GM21825 (cell line): ENCODE measurements at regions not wholly inside any gene's neighbourhood (a gene's known extent, or its start where the extent isn't known, plus 50 kb on each side); places are given as distances from the start of the nearest gene placed in this dataset.

Experiments
- ATAC-seq: cut with Tn5 transposase; IDR thresholded peaks from one replicate; pipeline ENCODE4 v1.9.1; 2021; ENCODE audit warnings: mild to moderate bottlenecking, moderate library complexity; ENCODE audit not compliant: unreplicated experiment

GRCh38 chr5:145222622-145223021, 612.5 kb downstream of the PRELID2 start:
- ATAC-seq, result no peak

GRCh38 chr5:145221416-145221815, 613.7 kb downstream of the PRELID2 start:
- ATAC-seq, result no peak

DNA sequence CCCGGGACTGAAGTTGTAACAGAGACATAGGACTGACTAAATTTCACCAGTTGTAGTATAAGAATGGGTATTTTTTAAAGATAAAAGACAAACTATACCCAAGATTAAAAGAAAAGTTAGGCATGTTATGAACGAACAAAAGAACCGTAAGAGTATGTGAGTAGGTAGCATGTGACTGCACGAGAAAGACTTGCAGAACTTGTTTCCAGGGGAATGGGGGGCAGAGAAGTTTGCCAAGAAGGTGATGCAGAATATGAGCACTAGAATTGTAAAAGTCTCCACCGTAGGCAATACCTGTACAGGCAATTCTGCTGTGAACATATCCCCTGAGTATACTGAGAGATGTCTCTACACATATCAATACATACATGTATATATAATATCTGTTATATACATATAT, 614.7 kb downstream of the PRELID2 start:
- no peak for ATAC-seq

GRCh38 chr5:145218982-145219381, 616.2 kb downstream of the PRELID2 start:
- ATAC-seq, result no peak

DNA sequence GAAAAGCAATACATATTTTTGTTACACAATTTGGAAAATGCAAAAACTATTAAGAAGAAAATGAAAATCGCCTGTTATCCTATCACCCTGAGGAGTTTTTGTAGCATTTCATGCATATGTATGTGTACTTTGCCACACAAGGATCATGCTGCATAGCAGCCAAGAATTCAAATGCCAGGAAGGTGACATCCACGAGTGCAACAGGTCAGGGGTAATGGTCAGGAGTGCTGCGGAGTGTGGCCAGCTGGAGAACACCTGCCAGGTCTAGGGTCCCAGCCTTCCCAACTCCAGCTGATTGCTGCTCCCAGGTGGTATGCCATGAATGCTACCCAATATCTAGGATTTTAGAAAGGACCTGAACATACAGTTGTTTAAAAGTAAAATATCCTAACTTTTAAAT, 617.1 kb downstream of the PRELID2 start:
- ATAC-seq, result no peak

- ATAC-seq, result no peak
Observed at GRCh38 chr5:145210020-145210419, 625.1 kb downstream of the PRELID2 start.

- no peak for ATAC-seq
Observed at GRCh38 chr5:145205546-145205945, 629.6 kb downstream of the PRELID2 start.

DNA sequence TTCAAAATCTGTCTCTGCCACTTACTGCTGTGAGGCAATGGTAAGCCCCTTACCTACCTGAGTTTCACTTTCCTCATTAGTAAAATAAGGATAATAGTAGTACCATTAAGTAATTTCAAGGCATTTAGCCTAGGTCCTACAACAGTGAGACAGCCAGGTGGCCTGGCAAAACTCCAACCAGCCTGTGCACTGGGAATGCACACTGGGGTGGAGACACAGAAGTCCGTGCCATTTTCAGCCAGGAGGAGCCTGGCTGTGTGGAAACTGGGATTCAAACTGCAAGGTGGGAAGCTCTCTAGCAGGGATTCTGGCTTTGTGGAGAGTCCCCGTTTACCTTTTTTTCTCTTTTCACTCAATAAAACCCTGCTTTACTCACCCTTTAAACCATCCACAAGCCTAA, 630.4 kb downstream of the PRELID2 start:
- ATAC-seq, result no peak

DNA sequence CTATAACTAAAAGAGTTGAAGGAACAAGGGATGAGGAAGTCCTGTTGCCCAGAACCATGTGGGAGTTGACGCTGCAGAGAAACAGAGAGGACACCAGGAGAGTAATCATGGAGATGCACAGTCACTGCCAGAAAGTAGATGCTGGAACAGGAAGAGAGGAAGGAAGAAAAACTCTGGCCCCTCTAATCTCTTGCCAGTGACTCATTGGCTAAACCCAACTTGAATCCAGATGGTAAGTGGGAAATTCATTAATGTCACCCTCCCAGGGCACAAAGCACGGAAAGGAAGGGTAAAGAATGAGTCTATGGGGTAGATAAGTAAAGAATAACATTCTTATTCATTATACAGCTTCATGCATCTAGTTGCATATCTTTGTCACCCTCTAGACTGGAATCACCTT, 631.9 kb downstream of the PRELID2 start:
- no peak for ATAC-seq

DNA sequence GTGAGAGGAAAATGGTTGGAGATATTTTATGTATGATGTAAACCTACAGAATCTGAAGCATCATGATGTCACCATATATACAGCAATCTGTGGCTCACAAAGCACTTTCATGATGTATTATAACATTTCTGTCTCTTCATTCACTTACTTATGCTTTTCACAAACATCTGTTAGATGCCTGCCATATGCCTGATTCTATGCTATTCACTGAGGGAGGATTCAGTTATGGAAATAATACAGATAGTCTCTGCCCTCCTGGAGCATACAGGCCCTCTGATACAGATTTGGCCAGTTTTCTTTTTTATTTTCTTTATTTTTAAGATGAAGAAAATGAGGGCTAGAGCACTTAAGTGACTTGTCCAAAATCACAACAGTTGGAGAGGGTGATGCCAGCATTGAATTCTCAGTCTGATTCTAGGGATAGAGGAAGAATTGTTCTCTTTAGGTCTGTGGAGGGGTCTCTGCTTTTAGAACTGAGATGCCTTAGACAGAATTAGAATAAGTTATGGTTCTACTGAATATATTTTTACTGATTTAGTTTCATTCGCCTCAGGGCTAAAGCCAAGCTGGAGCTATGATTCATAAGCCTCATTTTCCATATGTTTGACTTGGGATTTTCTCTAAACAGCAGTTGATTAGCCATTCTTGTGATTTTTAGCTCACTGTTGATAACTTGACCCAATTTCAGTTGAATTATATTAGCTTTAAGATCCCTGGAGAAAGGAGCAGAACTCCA, 636.4 kb downstream of the PRELID2 start:
- no peak for ATAC-seq

DNA sequence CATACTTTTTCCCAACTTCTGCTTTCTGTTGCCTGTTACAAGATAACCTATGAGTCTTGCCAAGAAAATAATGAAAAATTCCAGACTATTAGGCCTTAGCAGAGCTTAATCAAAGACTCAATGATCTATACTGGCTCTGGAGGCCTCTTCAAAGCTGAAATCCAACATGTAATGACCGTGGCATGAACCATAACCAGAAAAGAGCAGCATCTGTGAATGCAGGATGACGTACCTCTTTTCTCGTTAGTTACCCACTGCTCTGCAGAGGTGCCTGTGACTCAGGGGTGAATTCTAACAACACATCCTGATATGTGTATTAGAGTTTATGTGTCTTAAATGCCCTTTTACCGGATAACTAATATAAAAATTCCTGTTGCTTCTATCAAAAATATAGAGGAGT, 645.4 kb downstream of the PRELID2 start:
- no peak for ATAC-seq

- no peak for ATAC-seq
Observed at GRCh38 chr5:145180371-145180770, 654.8 kb downstream of the PRELID2 start.

- ATAC-seq, result no peak
Observed at GRCh38 chr5:145178641-145179523, 656.3 kb downstream of the PRELID2 start.

DNA sequence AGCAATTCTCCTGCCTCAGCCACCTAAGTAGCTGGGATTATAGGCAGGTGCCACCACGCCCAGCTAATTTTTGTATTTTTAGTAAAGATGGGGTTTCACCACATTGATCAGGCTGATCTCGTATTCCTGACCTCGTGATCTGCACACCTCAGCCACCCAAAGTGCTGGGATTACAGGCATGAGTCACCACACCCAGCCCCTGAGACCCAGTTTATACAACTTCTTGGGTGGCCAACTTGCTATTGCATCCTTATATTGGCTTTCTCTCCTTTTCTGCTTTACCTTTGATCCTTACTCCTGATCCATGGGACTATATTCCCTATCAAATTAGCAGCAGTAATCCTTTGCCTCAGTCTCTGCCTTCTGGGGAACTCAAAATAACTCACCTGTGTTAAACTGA, 659.1 kb downstream of the PRELID2 start:
- ATAC-seq, result no peak

DNA sequence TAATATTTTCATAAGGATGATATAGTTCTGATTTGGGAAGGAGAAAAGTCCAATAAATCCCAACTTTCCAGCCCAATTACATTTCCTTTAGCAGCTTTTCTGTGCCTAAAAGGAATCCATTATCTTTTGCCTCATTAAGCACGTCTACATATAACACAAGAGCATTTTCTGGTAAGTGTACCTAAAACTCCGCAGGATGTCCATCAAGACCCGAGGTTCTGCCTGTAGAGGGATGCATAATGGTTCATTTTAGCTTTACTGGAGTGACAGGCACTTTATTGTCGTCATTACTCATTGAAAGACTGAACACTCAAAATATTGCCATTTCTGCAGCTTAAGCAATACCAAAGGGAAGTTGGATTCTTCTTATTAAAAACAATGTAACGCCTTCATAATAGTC, 669.0 kb downstream of the PRELID2 start:
- no peak for ATAC-seq

GRCh38 chr5:145163876-145164275, 671.3 kb downstream of the PRELID2 start:
- no peak for ATAC-seq

- no peak for ATAC-seq
Observed at GRCh38 chr5:145162626-145163025, 672.5 kb downstream of the PRELID2 start.

DNA sequence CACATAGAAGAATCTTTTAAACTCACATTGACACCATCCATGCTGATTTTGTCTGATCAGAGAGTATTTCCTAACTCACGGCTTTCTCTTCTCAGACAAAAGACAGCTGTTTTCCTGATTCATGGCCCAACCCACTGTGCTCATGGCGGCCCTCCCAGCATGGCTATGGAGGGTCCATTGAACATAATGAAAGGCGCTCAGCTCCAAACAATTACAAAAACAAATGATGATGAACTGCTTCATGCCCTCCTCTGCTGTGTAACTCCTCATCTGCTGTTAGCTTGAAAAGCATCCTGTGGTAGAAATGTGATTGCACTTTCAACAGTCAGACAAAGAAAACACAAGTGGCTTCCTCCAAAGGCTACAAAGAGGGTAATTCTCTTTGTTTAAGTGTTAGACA, 673.8 kb downstream of the PRELID2 start:
- ATAC-seq, result no peak

- no peak for ATAC-seq
Observed at GRCh38 chr5:145160679-145161078, 674.5 kb downstream of the PRELID2 start.

- ATAC-seq, result no peak
Observed at GRCh38 chr5:145158730-145159129, 676.4 kb downstream of the PRELID2 start.

GRCh38 chr5:145157841-145158240, 677.3 kb downstream of the PRELID2 start:
- no peak for ATAC-seq

- no peak for ATAC-seq
Observed at GRCh38 chr5:145141534-145141933, 693.6 kb downstream of the PRELID2 start.
